Activated T-helper 2 cell treated with anti-CD3 and anti-CD28 coated beads, Interferon-gamma antibody, Interleukin-2, Interleukin-4, amounts not matched to agents 10 μg/mL and 5 μg/mL and 100 μg/mL, durations not matched to agents 14 hours and 24 hours and 36 hours (primary cell): ENCODE measurements at regions not wholly inside any gene's neighbourhood (a gene's known extent, or its start where the extent isn't known, plus 50 kb on each side); places are given as distances from the start of the nearest gene placed in this dataset.

Source experiments
- DNase-seq: peaks from one replicate; pipeline ENCODE4 v3.0.0; 2021; ENCODE audit warnings: low spot score
- H3K27ac Mint-ChIP-seq: one replicate; pipeline ENCODE4 v1.8.0; 2021; ENCODE audit warnings: mixed read lengths
- H3K27me3 Mint-ChIP-seq: one replicate; pipeline ENCODE4 v1.8.0; 2021; ENCODE audit warnings: low read depth, mixed read lengths
- H3K36me3 Mint-ChIP-seq: one replicate; pipeline ENCODE4 v1.8.0; 2021; ENCODE audit warnings: low read depth, mixed read lengths
- H3K4me1 Mint-ChIP-seq: one replicate; pipeline ENCODE4 v1.8.0; 2021; ENCODE audit warnings: low read depth, mixed read lengths
- H3K4me3 Mint-ChIP-seq: one replicate; pipeline ENCODE4 v1.8.0; 2021; ENCODE audit warnings: low read depth, mild to moderate bottlenecking, moderate library complexity, mixed read lengths
- H3K9me3 Mint-ChIP-seq: one replicate; pipeline ENCODE4 v1.8.0; 2021; ENCODE audit warnings: mixed read lengths
- intact Hi-C: fragments of 100-400 bp; cut with micrococcal nuclease; formaldehyde crosslinking; loops from one replicate; pipeline ENCODE4 v1.15.1; 2023

- no peaks in the 10 kb centered on the region for H3K36me3 Mint-ChIP-seq
- DNase-seq, result no peak
- no peak overlapping the region for H3K4me3 Mint-ChIP-seq
- no peak overlapping the region for H3K27ac Mint-ChIP-seq
- no peaks in the 10 kb centered on the region for H3K9me3 Mint-ChIP-seq
- H3K27me3 Mint-ChIP-seq, result peaks cover 2% of the 10 kb centered on the region
- no peaks in the 10 kb centered on the region for H3K4me1 Mint-ChIP-seq
- intact Hi-C loops, result no loop called here
Observed at GRCh38 chr4:100591161-100591876, 73.5 kb upstream of the EMCN start.

- H3K36me3 Mint-ChIP-seq, result no peaks in the 10 kb centered on the region
Observed at GRCh38 chr4:100590325-100590724, 72.5 kb upstream of the EMCN start.

GRCh38 chr4:100588076-100588475 lies 70.3 kb upstream of the EMCN start:
- Mint-ChIP-seq H3K4me3 (no peak overlapping the region), H3K27ac (no peak overlapping the region), H3K9me3 (no peaks in the 10 kb centered on the region), H3K4me1 (no peaks in the 10 kb centered on the region), H3K27me3 (peaks cover 2% of the 10 kb centered on the region), H3K36me3 (no peaks in the 10 kb centered on the region)
- intact Hi-C loops, result no loop called here
- no peak for DNase-seq

More at GRCh38 chr4:100590325-100590724, 72.5 kb upstream of the EMCN start:
- Mint-ChIP-seq H3K4me3 (no peak overlapping the region), H3K27me3 (peaks cover 2% of the 10 kb centered on the region), H3K9me3 (no peaks in the 10 kb centered on the region), H3K4me1 (no peaks in the 10 kb centered on the region), H3K27ac (no peak overlapping the region)
- DNase-seq, result no peak
- intact Hi-C loops, result no loop called here

- H3K4me1 Mint-ChIP-seq, result no peaks in the 10 kb centered on the region
Observed at GRCh38 chr4:100582146-100582545, 64.3 kb upstream of the EMCN start.

GRCh38 chr4:100581337-100581736 lies 63.5 kb upstream of the EMCN start:
- Mint-ChIP-seq H3K9me3 (no peaks in the 10 kb centered on the region), H3K4me1 (no peaks in the 10 kb centered on the region), H3K36me3 (no peaks in the 10 kb centered on the region), H3K4me3 (no peak overlapping the region), H3K27ac (no peak overlapping the region), H3K27me3 (peaks cover 2% of the 10 kb centered on the region)
- no peak for DNase-seq
- intact Hi-C loops, result no loop called here

More at GRCh38 chr4:100582146-100582545, 64.3 kb upstream of the EMCN start:
- no peak overlapping the region for H3K4me3 Mint-ChIP-seq
- no peak overlapping the region for H3K27ac Mint-ChIP-seq
- DNase-seq, result no peak
- H3K27me3 Mint-ChIP-seq, result peaks cover 2% of the 10 kb centered on the region
- H3K36me3 Mint-ChIP-seq, result no peaks in the 10 kb centered on the region
- intact Hi-C loops, result no loop called here
- H3K9me3 Mint-ChIP-seq, result no peaks in the 10 kb centered on the region

GRCh38 chr4:100576570-100576969 lies 58.7 kb upstream of the EMCN start:
- H3K4me1 Mint-ChIP-seq, result no peaks in the 10 kb centered on the region
- H3K4me3 Mint-ChIP-seq, result no peak overlapping the region
- DNase-seq, result no peak
- H3K9me3 Mint-ChIP-seq, result no peaks in the 10 kb centered on the region
- intact Hi-C loops, result no loop called here
- H3K27ac Mint-ChIP-seq, result no peak overlapping the region
- H3K36me3 Mint-ChIP-seq, result no peaks in the 10 kb centered on the region
- peaks cover 6% of the 10 kb centered on the region for H3K27me3 Mint-ChIP-seq

- Mint-ChIP-seq H3K9me3 (no peaks in the 10 kb centered on the region), H3K36me3 (no peaks in the 10 kb centered on the region), H3K27ac (no peak overlapping the region), H3K4me3 (no peak overlapping the region), H3K4me1 (no peaks in the 10 kb centered on the region), H3K27me3 (peaks cover 13% of the 10 kb centered on the region)
- intact Hi-C loops, result no loop called here
- no peak for DNase-seq
Observed at GRCh38 chr4:100574607-100575006, 56.8 kb upstream of the EMCN start.

- Mint-ChIP-seq H3K27me3 (peaks cover 9% of the 10 kb centered on the region), H3K27ac (no peak overlapping the region), H3K4me3 (no peak overlapping the region), H3K9me3 (no peaks in the 10 kb centered on the region), H3K4me1 (peaks cover 19% of the 10 kb centered on the region), H3K36me3 (no peaks in the 10 kb centered on the region)
- intact Hi-C loops, result loop anchor here (10.0 kb wide), 1 partner anchor 474 kb away; no protein-coding TSS in a partner anchor
- no peak for DNase-seq
Observed at GRCh38 chr4:100569196-100569595, 51.4 kb upstream of the EMCN start.
